LNCAP (cell line): ENCODE measurements at regions not wholly inside any gene's neighbourhood (a gene's known extent, or its start where the extent isn't known, plus 50 kb on each side); places are given as distances from the start of the nearest gene placed in this dataset.

Experiments used
- CTCF ChIP-seq: fragments of 450-650 bp; IDR thresholded peaks from 2 replicates; pipeline ENCODE4 v1.5.1; 2017; ENCODE audit warnings: mild to moderate bottlenecking

- TF ChIP-seq CTCF, result no peak
Observed at GRCh38 chr2:128788636-128789220, 470.1 kb upstream of the HS6ST1 start.

GRCh38 chr2:128789221-128789620 is 470.6 kb upstream of the HS6ST1 start:
- TF ChIP-seq CTCF, result no peak

- TF ChIP-seq CTCF, result no peak
Observed at GRCh38 chr2:128789776-128790455, 471.2 kb upstream of the HS6ST1 start.

DNA sequence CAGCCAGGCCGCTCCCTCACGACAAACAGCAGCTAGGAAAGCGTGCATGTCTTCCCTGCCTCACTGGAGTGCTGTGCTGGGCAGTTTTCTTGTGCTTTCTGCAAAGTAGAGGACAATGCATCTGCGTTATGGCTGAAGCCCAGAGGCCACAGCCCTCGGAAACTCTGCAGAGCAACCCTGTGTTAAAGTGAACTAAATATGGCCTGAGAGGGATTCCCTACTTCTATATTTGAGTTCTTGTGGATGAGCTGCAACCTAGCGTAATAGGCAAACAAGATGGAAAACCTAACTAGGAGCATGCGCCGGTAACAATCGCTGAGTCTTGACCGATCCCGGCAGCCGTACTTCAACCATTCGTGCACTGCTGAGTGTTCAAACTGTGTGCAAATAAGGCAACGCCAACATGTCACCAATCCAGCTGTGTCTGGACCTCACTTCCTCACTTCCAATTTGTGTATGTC is 471.9 kb upstream of the HS6ST1 start:
- no peak for TF ChIP-seq CTCF

GRCh38 chr2:128791120-128791984 is 472.7 kb upstream of the HS6ST1 start:
- no peak for TF ChIP-seq CTCF

- no peak for TF ChIP-seq CTCF
Observed at GRCh38 chr2:128791985-128792320, 473.3 kb upstream of the HS6ST1 start.

- no peak for TF ChIP-seq CTCF
Observed at GRCh38 chr2:128792476-128793054, 473.9 kb upstream of the HS6ST1 start.
